NCI-H1092 (cell line): ENCODE measurements at regions not wholly inside any gene's neighbourhood (a gene's known extent, or its start where the extent isn't known, plus 50 kb on each side); places are given as distances from the start of the nearest gene placed in this dataset.

Experiments
- DNase-seq: peaks from one replicate; lab custom pipeline; 2025; lab: John Stamatoyannopoulos, UW

GRCh38 chr16:86367291-86368072 is 142.8 kb upstream of the FOXF1 start:
- DNase-seq = no peak

GRCh38 chr16:86368261-86368660 is 142.1 kb upstream of the FOXF1 start:
- no peak for DNase-seq

- no peak for DNase-seq
These were observed 140.3 kb upstream of the FOXF1 start for GRCh38 chr16:86370062-86370461.

- DNase-seq = no peak
These were observed 139.1 kb upstream of the FOXF1 start for GRCh38 chr16:86371083-86371803.

- DNase-seq = no peak
These were observed 138.1 kb upstream of the FOXF1 start for GRCh38 chr16:86372193-86372592.

GRCh38 chr16:86373276-86373901 is 136.9 kb upstream of the FOXF1 start:
- DNase-seq = no peak

- DNase-seq = no peak
These were observed 135.7 kb upstream of the FOXF1 start for GRCh38 chr16:86374603-86375130.

GRCh38 chr16:86375364-86375763 is 135.0 kb upstream of the FOXF1 start:
- DNase-seq = no peak

GRCh38 chr16:86375851-86376250 is 134.5 kb upstream of the FOXF1 start:
- DNase-seq = no peak

GRCh38 chr16:86376837-86377236 is 133.5 kb upstream of the FOXF1 start:
- no peak for DNase-seq

- no peak for DNase-seq
These were observed 132.9 kb upstream of the FOXF1 start for GRCh38 chr16:86377251-86378022.

- DNase-seq = no peak
These were observed 132.2 kb upstream of the FOXF1 start for GRCh38 chr16:86378128-86378527.

- no peak for DNase-seq
These were observed 131.4 kb upstream of the FOXF1 start for GRCh38 chr16:86378831-86379504.

- DNase-seq = no peak
These were observed 130.9 kb upstream of the FOXF1 start for GRCh38 chr16:86379505-86379846.

- DNase-seq = no peak
These were observed 130.3 kb upstream of the FOXF1 start for GRCh38 chr16:86380030-86380429.

GRCh38 chr16:86381491-86381890 is 128.8 kb upstream of the FOXF1 start:
- no peak for DNase-seq

GRCh38 chr16:86382067-86382773 is 128.1 kb upstream of the FOXF1 start:
- no peak for DNase-seq

- DNase-seq = no peak
These were observed 127.4 kb upstream of the FOXF1 start for GRCh38 chr16:86382774-86383407.

- no peak for DNase-seq
These were observed 126.7 kb upstream of the FOXF1 start for GRCh38 chr16:86383488-86384262.

- no peak for DNase-seq
These were observed 126.1 kb upstream of the FOXF1 start for GRCh38 chr16:86384263-86384649.
